HCT116 (cell line): ENCODE measurements at regions not wholly inside any gene's neighbourhood (a gene's known extent, or its start where the extent isn't known, plus 50 kb on each side); places are given as distances from the start of the nearest gene placed in this dataset.

Experiments used
- ATAC-seq: fragments of 200-7000 bp; cut with Tn5 transposase; 2 replicates; pipeline ENCODE4 v1.9.1; 2020; ENCODE audit warnings: mild to moderate bottlenecking, moderate library complexity
- BruUV-seq: library from RNA; stranded (reverse); fragments of 400-500 nt; replicated peaks from 2 replicates; lab custom pipeline; 2021; lab: Mats Ljungman, UMichigan
- CTCF ChIA-PET: fragments of 300-600 bp; sonication (Branson Sonifier 250); formaldehyde crosslinking; loops from one replicate; lab custom pipeline; 2021; ENCODE audit warnings: antibody characterized with exemption; lab: Charles Lee
- POLR2A ChIA-PET: fragments of 300-600, 350-600 bp; sonication (Branson Sonifier 250); formaldehyde crosslinking; loops from one replicate; lab custom pipeline; 2021; ENCODE audit warnings: antibody characterized with exemption; lab: Charles Lee
- RAD21 ChIA-PET, 2 experiments: fragments of 300-600 bp; sonication (Branson Sonifier 250); formaldehyde crosslinking; loops; one replicate each; lab custom pipeline; 2023; ENCODE audit warnings: low total read pairs in 2 of 2; ENCODE audit not compliant: uncharacterized antibody in 2 of 2, unreplicated experiment in 2 of 2, low non-redundant PET in 1 of 2; lab: Charles Lee
- DNase-seq: peaks from one replicate; pipeline ENCODE4 v3.0.0-alpha.2; 2010; ENCODE audit warnings: low read depth, low spot score
- H2AFZ ChIP-seq: fragments of 200-600 bp; shearing (Covaris generic), sonication (generic); 2 replicates; pipeline ENCODE4 v1.6.1; 2017; ENCODE audit warnings: low read depth, mixed run types, mixed read lengths, antibody characterized with exemption, low read length; ENCODE audit not compliant: poor library complexity, severe bottlenecking
- H3K27ac ChIP-seq: 2 replicates; pipeline ENCODE4 v1.5.1; 2012; ENCODE audit warnings: low read depth, low read length
- H3K27me3 ChIP-seq: fragments of 200-600 bp; sonication (generic); 2 replicates; pipeline ENCODE4 v1.6.1; 2016; ENCODE audit warnings: mixed run types, low read length, mixed read lengths; ENCODE audit not compliant: insufficient read depth
- H3K36me3 ChIP-seq, 2 experiments: fragments of 200-500 bp in 1 of 2; fragments of 200-600 bp in 1 of 2; sonication (Bioruptor generic) in 1 of 2; sonication (generic) in 1 of 2; 2 replicates each; pipeline versions ENCODE4 v1.5.1 to v1.6.1; 2014 to 2016; ENCODE audit warnings: low read length in 2 of 2, inconsistent platforms in 1 of 2, mixed read lengths in 1 of 2, mixed run types in 1 of 2; ENCODE audit not compliant: insufficient read depth in 2 of 2, control insufficient read depth in 1 of 2
- H3K4me1 ChIP-seq, 2 experiments: fragments of 200-600 bp in 1 of 2; sonication (generic) in 1 of 2; 2 replicates each; pipeline versions ENCODE4 v1.5.1 to v1.6.1; 2012 to 2017; ENCODE audit warnings: low read length in 2 of 2, inconsistent platforms in 1 of 2, mild to moderate bottlenecking in 1 of 2, mixed read lengths in 1 of 2, mixed run types in 1 of 2, moderate library complexity in 1 of 2; ENCODE audit not compliant: insufficient read depth in 2 of 2, control insufficient read depth in 1 of 2
- H3K4me2 ChIP-seq: fragments of 200-600 bp; sonication (generic); 2 replicates; pipeline ENCODE4 v1.6.1; 2017; ENCODE audit warnings: mixed run types, low read length, mixed read lengths
- H3K4me3 ChIP-seq, 2 experiments: fragments of 200-600 bp in 1 of 2; sonication (generic) in 1 of 2; replicated peaks in 1 of 2; 2 replicates each; pipeline ENCODE4 v1.5.1; 2011 to 2016; ENCODE audit warnings: low read length in 2 of 2, control low read depth in 1 of 2, low read depth in 1 of 2, mild to moderate bottlenecking in 1 of 2, mixed read lengths in 1 of 2, mixed run types in 1 of 2
- H3K79me2 ChIP-seq: fragments of 200-600 bp; sonication (generic); 2 replicates; pipeline ENCODE4 v1.6.1; 2017; ENCODE audit warnings: mild to moderate bottlenecking, mixed run types, low read length, moderate library complexity, mixed read lengths; ENCODE audit not compliant: insufficient read depth
- H3K9ac ChIP-seq: fragments of 200-600 bp; sonication (generic); 2 replicates; pipeline ENCODE4 v1.6.1; 2016; ENCODE audit warnings: low read length, mixed read lengths
- H3K9me2 ChIP-seq: fragments of 200-600 bp; sonication (generic), shearing (Covaris generic); 2 replicates; pipeline ENCODE4 v1.6.1; 2017; ENCODE audit warnings: mixed run types, mild to moderate bottlenecking, moderate library complexity; ENCODE audit not compliant: insufficient read depth
- H3K9me3 ChIP-seq, 2 experiments: fragments of 200-500 bp in 1 of 2; fragments of 200-600 bp in 1 of 2; sonication (Bioruptor generic) in 1 of 2; sonication (generic) in 1 of 2; 2 replicates each; pipeline ENCODE4 v1.6.1; 2014 to 2017; ENCODE audit warnings: low read length in 2 of 2, mixed read lengths in 2 of 2, inconsistent platforms in 1 of 2, low read depth in 1 of 2, mild to moderate bottlenecking in 1 of 2, mixed run types in 1 of 2, moderate library complexity in 1 of 2; ENCODE audit not compliant: control insufficient read depth in 1 of 2, insufficient read depth in 1 of 2
- H4K20me1 ChIP-seq: fragments of 200-600 bp; sonication (generic), shearing (Covaris generic); 2 replicates; pipeline ENCODE4 v1.6.1; 2017; ENCODE audit warnings: mixed run types, mild to moderate bottlenecking, moderate library complexity; ENCODE audit not compliant: insufficient read depth
- CBX3 ChIP-seq: IDR thresholded peaks from 2 replicates; pipeline ENCODE4 v1.6.1; 2012; ENCODE audit warnings: low read depth
- CEBPB ChIP-seq: IDR thresholded peaks from 2 replicates; pipeline ENCODE4 v1.6.1; 2012; ENCODE audit warnings: low read depth
- EGR1 ChIP-seq: IDR thresholded peaks from 2 replicates; pipeline ENCODE4 v1.6.1; 2012; ENCODE audit warnings: low read depth
- ELF1 ChIP-seq: IDR thresholded peaks from 2 replicates; pipeline ENCODE4 v1.6.1; 2012; ENCODE audit warnings: low read depth, borderline replicate concordance
- EZH2 ChIP-seq: fragments of 200-600 bp; sonication (generic); IDR thresholded peaks from 2 replicates; pipeline ENCODE4 v1.6.1; 2017; ENCODE audit warnings: antibody characterized with exemption, mixed run types
- EZH2phosphoT487 ChIP-seq: fragments of 200-600 bp; IDR thresholded peaks from 2 replicates; pipeline ENCODE4 v1.6.1; 2018; ENCODE audit warnings: antibody characterized with exemption, borderline replicate concordance
- FOSL1 ChIP-seq: IDR thresholded peaks from 2 replicates; pipeline ENCODE4 v1.6.1; 2012; ENCODE audit warnings: low read depth
- JUND ChIP-seq: IDR thresholded peaks from 2 replicates; pipeline ENCODE4 v1.6.1; 2012
- POLR2AphosphoS5 ChIP-seq: IDR thresholded peaks from 2 replicates; pipeline ENCODE4 v1.6.1; 2011; ENCODE audit warnings: mild to moderate bottlenecking, low read depth, low read length, moderate library complexity
- SIN3A ChIP-seq: IDR thresholded peaks from 2 replicates; pipeline ENCODE4 v1.6.1; 2012; ENCODE audit warnings: low read depth
- SP1 ChIP-seq: IDR thresholded peaks from 2 replicates; pipeline ENCODE4 v1.6.1; 2012; ENCODE audit warnings: low read depth
- ZFX ChIP-seq: fragments of 450-650 bp; IDR thresholded peaks from 2 replicates; pipeline ENCODE4 v1.6.1; 2017
- ZNF274 ChIP-seq: fragments of 200-500 bp; sonication (Bioruptor generic); IDR thresholded peaks from 2 replicates; pipeline ENCODE4 v1.6.1; 2014; ENCODE audit warnings: mild to moderate bottlenecking, low read depth, low read length, inconsistent platforms
- intact Hi-C: fragments of 100-400 bp; cut with micrococcal nuclease; formaldehyde crosslinking; loops from 2 replicates; pipeline ENCODE4 v1.10.0; 2022
- TF ChIP-seq, protein P1 (sequence below): IDR thresholded peaks from 2 replicates; pipeline ENCODE4 v1.6.1; 2012
- TF ChIP-seq, protein P2 (sequence below): IDR thresholded peaks from 2 replicates; pipeline ENCODE4 v1.6.1; 2012; ENCODE audit warnings: low read depth
- TF ChIP-seq, protein P3 (sequence below): IDR thresholded peaks from 2 replicates; pipeline ENCODE4 v1.6.1; 2012
- TF ChIP-seq, protein P4 (sequence below), 3 experiments: fragments of 200-600 bp in 1 of 3; sonication (generic) in 1 of 3; IDR thresholded peaks in 2 of 3; conservative IDR thresholded peaks in 1 of 3; 2 replicates each; pipeline ENCODE4 v1.5.1; 2012 to 2017; ENCODE audit warnings: low read depth in 2 of 3, low read length in 2 of 3, antibody characterized with exemption in 1 of 3, borderline replicate concordance in 1 of 3, control low read depth in 1 of 3, mild to moderate bottlenecking in 1 of 3, mixed read lengths in 1 of 3, mixed run types in 1 of 3, moderate library complexity in 1 of 3; ENCODE audit not compliant: insufficient read depth in 1 of 3
- TF ChIP-seq, protein P5 (sequence below): IDR thresholded peaks from 2 replicates; pipeline ENCODE4 v1.6.1; 2011; ENCODE audit warnings: mild to moderate bottlenecking, low read length, moderate library complexity; ENCODE audit not compliant: insufficient replicate concordance; ENCODE audit errors: extremely low read depth

DNA sequence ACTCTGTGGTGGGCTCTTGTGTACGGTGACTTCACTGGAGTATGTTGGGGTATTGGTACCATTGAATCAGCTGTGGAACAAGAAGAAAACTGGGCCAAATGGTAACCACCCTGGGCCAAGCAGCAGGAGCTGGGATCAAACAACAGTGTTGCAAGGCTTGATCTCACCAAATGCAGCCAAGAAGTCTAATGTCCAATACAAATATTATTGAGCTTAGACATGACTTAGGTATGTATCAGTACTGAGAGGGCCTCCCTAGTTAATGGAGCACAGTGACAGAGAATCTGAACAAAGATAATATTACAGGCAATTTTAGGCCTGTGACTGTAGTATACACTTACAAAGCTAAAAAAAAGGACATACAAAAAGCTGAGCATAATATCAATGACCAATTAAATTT, 604.8 kb downstream of the PLA2G4A start:
- Histone ChIP-seq H3K27me3 (no peaks in the 10 kb centered on the region), H3K27ac (no peak overlapping the region), H3K79me2 (no peaks in the 10 kb centered on the region), H3K9me2 (no peaks in the 10 kb centered on the region), H3K36me3 (no peaks in the 10 kb centered on the region), H3K4me1 (no peaks in the 10 kb centered on the region), H3K9ac (no peak overlapping the region), H3K4me3 (no peak overlapping the region), H3K9me3 (no peaks in the 10 kb centered on the region), H2AFZ (no peak overlapping the region)
- ATAC-seq, result no peak
- no peak for DNase-seq
- ChIA-PET CTCF (no interaction called here), RAD21 (no interaction called here), POLR2A (no interaction called here)
- no TSS peak for BruUV-seq
- TF ChIP-seq, protein P1, sequence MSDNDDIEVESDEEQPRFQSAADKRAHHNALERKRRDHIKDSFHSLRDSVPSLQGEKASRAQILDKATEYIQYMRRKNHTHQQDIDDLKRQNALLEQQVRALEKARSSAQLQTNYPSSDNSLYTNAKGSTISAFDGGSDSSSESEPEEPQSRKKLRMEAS, result no peak
- no peak for TF ChIP-seq ELF1
- no peak for TF ChIP-seq EZH2
- TF ChIP-seq CBX3, result no peak
- TF ChIP-seq, protein P2, sequence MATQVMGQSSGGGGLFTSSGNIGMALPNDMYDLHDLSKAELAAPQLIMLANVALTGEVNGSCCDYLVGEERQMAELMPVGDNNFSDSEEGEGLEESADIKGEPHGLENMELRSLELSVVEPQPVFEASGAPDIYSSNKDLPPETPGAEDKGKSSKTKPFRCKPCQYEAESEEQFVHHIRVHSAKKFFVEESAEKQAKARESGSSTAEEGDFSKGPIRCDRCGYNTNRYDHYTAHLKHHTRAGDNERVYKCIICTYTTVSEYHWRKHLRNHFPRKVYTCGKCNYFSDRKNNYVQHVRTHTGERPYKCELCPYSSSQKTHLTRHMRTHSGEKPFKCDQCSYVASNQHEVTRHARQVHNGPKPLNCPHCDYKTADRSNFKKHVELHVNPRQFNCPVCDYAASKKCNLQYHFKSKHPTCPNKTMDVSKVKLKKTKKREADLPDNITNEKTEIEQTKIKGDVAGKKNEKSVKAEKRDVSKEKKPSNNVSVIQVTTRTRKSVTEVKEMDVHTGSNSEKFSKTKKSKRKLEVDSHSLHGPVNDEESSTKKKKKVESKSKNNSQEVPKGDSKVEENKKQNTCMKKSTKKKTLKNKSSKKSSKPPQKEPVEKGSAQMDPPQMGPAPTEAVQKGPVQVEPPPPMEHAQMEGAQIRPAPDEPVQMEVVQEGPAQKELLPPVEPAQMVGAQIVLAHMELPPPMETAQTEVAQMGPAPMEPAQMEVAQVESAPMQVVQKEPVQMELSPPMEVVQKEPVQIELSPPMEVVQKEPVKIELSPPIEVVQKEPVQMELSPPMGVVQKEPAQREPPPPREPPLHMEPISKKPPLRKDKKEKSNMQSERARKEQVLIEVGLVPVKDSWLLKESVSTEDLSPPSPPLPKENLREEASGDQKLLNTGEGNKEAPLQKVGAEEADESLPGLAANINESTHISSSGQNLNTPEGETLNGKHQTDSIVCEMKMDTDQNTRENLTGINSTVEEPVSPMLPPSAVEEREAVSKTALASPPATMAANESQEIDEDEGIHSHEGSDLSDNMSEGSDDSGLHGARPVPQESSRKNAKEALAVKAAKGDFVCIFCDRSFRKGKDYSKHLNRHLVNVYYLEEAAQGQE, result no peak
- no peak for TF ChIP-seq SIN3A
- TF ChIP-seq ZFX, result no peak
- TF ChIP-seq, protein P3, sequence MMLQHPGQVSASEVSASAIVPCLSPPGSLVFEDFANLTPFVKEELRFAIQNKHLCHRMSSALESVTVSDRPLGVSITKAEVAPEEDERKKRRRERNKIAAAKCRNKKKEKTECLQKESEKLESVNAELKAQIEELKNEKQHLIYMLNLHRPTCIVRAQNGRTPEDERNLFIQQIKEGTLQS, result no peak
- no peak for TF ChIP-seq ZNF274
- no peak for TF ChIP-seq EGR1
- no peak for TF ChIP-seq EZH2phosphoT487
- TF ChIP-seq FOSL1, result no peak
- no peak for TF ChIP-seq JUND
- TF ChIP-seq SP1, result no peak
- TF ChIP-seq CEBPB, result no peak
- no peak for TF ChIP-seq POLR2AphosphoS5
- TF ChIP-seq, protein P4, sequence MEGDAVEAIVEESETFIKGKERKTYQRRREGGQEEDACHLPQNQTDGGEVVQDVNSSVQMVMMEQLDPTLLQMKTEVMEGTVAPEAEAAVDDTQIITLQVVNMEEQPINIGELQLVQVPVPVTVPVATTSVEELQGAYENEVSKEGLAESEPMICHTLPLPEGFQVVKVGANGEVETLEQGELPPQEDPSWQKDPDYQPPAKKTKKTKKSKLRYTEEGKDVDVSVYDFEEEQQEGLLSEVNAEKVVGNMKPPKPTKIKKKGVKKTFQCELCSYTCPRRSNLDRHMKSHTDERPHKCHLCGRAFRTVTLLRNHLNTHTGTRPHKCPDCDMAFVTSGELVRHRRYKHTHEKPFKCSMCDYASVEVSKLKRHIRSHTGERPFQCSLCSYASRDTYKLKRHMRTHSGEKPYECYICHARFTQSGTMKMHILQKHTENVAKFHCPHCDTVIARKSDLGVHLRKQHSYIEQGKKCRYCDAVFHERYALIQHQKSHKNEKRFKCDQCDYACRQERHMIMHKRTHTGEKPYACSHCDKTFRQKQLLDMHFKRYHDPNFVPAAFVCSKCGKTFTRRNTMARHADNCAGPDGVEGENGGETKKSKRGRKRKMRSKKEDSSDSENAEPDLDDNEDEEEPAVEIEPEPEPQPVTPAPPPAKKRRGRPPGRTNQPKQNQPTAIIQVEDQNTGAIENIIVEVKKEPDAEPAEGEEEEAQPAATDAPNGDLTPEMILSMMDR (IDR thresholded peaks at IDR 0.05 in 2 of 3, conservative IDR thresholded peaks at IDR 0.05 in 1 of 3; ENCODE audit: borderline replicate concordance in 1 of 3, insufficient read depth in 1 of 3, low read depth in 2 of 3, low read length in 2 of 3), result no peak
- TF ChIP-seq, protein P5, sequence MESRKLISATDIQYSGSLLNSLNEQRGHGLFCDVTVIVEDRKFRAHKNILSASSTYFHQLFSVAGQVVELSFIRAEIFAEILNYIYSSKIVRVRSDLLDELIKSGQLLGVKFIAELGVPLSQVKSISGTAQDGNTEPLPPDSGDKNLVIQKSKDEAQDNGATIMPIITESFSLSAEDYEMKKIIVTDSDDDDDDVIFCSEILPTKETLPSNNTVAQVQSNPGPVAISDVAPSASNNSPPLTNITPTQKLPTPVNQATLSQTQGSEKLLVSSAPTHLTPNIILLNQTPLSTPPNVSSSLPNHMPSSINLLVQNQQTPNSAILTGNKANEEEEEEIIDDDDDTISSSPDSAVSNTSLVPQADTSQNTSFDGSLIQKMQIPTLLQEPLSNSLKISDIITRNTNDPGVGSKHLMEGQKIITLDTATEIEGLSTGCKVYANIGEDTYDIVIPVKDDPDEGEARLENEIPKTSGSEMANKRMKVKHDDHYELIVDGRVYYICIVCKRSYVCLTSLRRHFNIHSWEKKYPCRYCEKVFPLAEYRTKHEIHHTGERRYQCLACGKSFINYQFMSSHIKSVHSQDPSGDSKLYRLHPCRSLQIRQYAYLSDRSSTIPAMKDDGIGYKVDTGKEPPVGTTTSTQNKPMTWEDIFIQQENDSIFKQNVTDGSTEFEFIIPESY, result no peak
- TF ChIP-seq, all 23 proteins: peak for 0
- Histone ChIP-seq H3K4me2 (no peak overlapping the region), H4K20me1 (no peaks in the 10 kb centered on the region)
- intact Hi-C loops, result no loop called here
